ENCODE measurements at regions not wholly inside any gene's neighbourhood (a gene's known extent, or its start where the extent isn't known, plus 50 kb on each side); places are given as distances from the start of the nearest gene placed in this dataset.

DNA sequence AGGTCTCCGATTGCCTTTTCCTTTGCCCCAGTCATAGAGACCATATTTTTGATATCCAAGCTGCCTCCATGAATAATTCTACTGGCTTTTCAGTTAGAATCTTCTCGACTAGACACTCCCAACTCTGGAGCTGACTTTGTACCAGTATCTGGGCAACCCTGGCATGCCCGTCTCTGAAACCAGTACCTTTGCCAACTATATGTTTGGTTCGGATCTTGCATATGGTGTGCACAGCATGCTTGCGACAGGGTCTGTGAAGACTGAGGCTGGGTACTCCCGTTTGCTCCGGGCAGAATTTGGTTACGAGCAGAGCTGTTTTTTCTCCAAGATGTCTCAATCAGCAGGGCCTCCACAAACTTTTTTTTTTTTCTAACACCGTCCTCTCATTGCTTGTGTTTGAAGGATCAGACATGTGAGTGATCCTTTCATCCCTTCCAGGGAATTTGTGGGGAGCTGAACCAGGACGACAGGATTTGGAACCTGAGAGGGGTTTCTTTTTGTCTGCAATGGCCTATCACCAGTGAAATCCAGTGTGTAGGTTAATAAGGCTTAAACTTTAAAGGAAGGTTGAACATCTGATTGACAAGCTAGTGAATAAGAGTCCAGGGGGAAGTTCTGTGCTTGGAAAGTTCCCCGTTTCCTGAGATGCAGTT, 322.3 kb downstream of the MYCN start:
- no peak for TF ChIP-seq ESRRG (CRISPR knock-in tag; IDR thresholded peaks at IDR 0.05)
- no peak for TF ChIP-seq ARNTL (CRISPR knock-in tag; IDR thresholded peaks at IDR 0.05; ENCODE audit: borderline replicate concordance, low read depth)
- TF ChIP-seq ZNF565 (CRISPR knock-in tag; conservative IDR thresholded peaks at IDR 0.05; ENCODE audit: low read depth), result no peak
- TF ChIP-seq ZFP30 (CRISPR knock-in tag; IDR thresholded peaks at IDR 0.05), result no peak
- TF ChIP-seq, protein P1, sequence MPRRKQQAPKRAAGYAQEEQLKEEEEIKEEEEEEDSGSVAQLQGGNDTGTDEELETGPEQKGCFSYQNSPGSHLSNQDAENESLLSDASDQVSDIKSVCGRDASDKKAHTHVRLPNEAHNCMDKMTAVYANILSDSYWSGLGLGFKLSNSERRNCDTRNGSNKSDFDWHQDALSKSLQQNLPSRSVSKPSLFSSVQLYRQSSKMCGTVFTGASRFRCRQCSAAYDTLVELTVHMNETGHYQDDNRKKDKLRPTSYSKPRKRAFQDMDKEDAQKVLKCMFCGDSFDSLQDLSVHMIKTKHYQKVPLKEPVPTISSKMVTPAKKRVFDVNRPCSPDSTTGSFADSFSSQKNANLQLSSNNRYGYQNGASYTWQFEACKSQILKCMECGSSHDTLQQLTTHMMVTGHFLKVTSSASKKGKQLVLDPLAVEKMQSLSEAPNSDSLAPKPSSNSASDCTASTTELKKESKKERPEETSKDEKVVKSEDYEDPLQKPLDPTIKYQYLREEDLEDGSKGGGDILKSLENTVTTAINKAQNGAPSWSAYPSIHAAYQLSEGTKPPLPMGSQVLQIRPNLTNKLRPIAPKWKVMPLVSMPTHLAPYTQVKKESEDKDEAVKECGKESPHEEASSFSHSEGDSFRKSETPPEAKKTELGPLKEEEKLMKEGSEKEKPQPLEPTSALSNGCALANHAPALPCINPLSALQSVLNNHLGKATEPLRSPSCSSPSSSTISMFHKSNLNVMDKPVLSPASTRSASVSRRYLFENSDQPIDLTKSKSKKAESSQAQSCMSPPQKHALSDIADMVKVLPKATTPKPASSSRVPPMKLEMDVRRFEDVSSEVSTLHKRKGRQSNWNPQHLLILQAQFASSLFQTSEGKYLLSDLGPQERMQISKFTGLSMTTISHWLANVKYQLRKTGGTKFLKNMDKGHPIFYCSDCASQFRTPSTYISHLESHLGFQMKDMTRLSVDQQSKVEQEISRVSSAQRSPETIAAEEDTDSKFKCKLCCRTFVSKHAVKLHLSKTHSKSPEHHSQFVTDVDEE (CRISPR knock-in tag; IDR thresholded peaks at IDR 0.05), result no peak
- no peak for TF ChIP-seq TOX (CRISPR knock-in tag; IDR thresholded peaks at IDR 0.05; ENCODE audit: borderline replicate concordance)
- TF ChIP-seq PPARA (CRISPR knock-in tag; IDR thresholded peaks at IDR 0.05; ENCODE audit: borderline replicate concordance), result no peak
- no peak for TF ChIP-seq ZNF70 (CRISPR knock-in tag; IDR thresholded peaks at IDR 0.05)
- TF ChIP-seq OSR1 (CRISPR knock-in tag; IDR thresholded peaks at IDR 0.05), result no peak
- no peak for TF ChIP-seq CSRNP3 (CRISPR knock-in tag; IDR thresholded peaks at IDR 0.05)
- TF ChIP-seq ZFP3 (CRISPR knock-in tag; IDR thresholded peaks at IDR 0.05), result no peak
- TF ChIP-seq ZC3H10 (CRISPR knock-in tag; IDR thresholded peaks at IDR 0.05), result no peak
- TF ChIP-seq BACH2 (CRISPR knock-in tag; IDR thresholded peaks at IDR 0.05; ENCODE audit: borderline replicate concordance), result no peak
- no peak for TF ChIP-seq RARB (CRISPR knock-in tag; IDR thresholded peaks at IDR 0.05)
- TF ChIP-seq CREB5 (CRISPR knock-in tag; IDR thresholded peaks at IDR 0.05; ENCODE audit: low read depth), result no peak
- no peak for TF ChIP-seq POU6F1 (CRISPR knock-in tag; IDR thresholded peaks at IDR 0.05; ENCODE audit: borderline replicate concordance, low read depth)
- TF ChIP-seq SNAI2 (CRISPR knock-in tag; IDR thresholded peaks at IDR 0.05), result no peak
- no peak for TF ChIP-seq TCF4 (CRISPR knock-in tag; IDR thresholded peaks at IDR 0.05; ENCODE audit: borderline replicate concordance)
- TF ChIP-seq CSDC2 (CRISPR knock-in tag; IDR thresholded peaks at IDR 0.05), result no peak
- no peak for TF ChIP-seq ZNF8 (CRISPR knock-in tag; IDR thresholded peaks at IDR 0.05)
- no peak for ATAC-seq

DNA sequence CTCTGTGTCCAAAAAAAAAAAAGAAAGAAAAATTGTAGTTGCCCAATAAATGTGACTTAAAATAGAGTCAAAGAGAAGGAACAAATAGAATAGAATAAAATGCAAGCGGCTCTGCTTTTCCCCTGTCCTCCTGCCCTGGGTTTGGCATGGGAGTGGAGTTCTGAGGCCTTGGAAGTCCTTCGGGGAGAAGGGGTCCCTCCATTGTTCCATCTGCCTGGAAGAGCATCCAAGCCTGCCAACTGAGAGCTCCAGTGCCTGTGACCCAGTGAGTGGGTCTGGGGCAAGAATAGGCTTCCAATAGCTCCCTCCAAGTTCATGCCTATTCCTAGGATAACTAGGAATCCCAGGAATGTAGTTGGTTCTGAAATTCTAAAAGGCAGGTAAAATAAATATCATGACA, 321.4 kb downstream of the MYCN start:
- TF ChIP-seq SNAI2 (CRISPR knock-in tag; IDR thresholded peaks at IDR 0.05) (no peak), ZC3H10 (CRISPR knock-in tag; IDR thresholded peaks at IDR 0.05) (no peak), BACH2 (CRISPR knock-in tag; IDR thresholded peaks at IDR 0.05; ENCODE audit: borderline replicate concordance) (no peak), CSRNP3 (CRISPR knock-in tag; IDR thresholded peaks at IDR 0.05) (no peak)
- no peak for ATAC-seq

- no peak for ATAC-seq
- TF ChIP-seq CSRNP3 (CRISPR knock-in tag; IDR thresholded peaks at IDR 0.05), result no peak
- TF ChIP-seq, protein P1 (CRISPR knock-in tag; IDR thresholded peaks at IDR 0.05), result no peak
- TF ChIP-seq ZFP3 (CRISPR knock-in tag; IDR thresholded peaks at IDR 0.05), result no peak
- TF ChIP-seq RARB (CRISPR knock-in tag; IDR thresholded peaks at IDR 0.05), result no peak
- TF ChIP-seq ZNF70 (CRISPR knock-in tag; IDR thresholded peaks at IDR 0.05), result no peak
- TF ChIP-seq ISL1 (CRISPR knock-in tag; IDR thresholded peaks at IDR 0.05), result no peak
- no peak for TF ChIP-seq PPARA (CRISPR knock-in tag; IDR thresholded peaks at IDR 0.05; ENCODE audit: borderline replicate concordance)
- TF ChIP-seq ZFP30 (CRISPR knock-in tag; IDR thresholded peaks at IDR 0.05), result no peak
- no peak for TF ChIP-seq OSR1 (CRISPR knock-in tag; IDR thresholded peaks at IDR 0.05)
- no peak for TF ChIP-seq ZNF565 (CRISPR knock-in tag; conservative IDR thresholded peaks at IDR 0.05; ENCODE audit: low read depth)
- TF ChIP-seq ARNTL (CRISPR knock-in tag; IDR thresholded peaks at IDR 0.05; ENCODE audit: borderline replicate concordance, low read depth), result no peak
- TF ChIP-seq POU6F1 (CRISPR knock-in tag; IDR thresholded peaks at IDR 0.05; ENCODE audit: borderline replicate concordance, low read depth), result no peak
Measured at GRCh38 chr2:16261071-16261470, 320.7 kb downstream of the MYCN start.
